K562 (cell line): ENCODE measurements at regions not wholly inside any gene's neighbourhood (a gene's known extent, or its start where the extent isn't known, plus 50 kb on each side); places are given as distances from the start of the nearest gene placed in this dataset.

Experiments used
- ATAC-seq: fragments of 200-7000 bp; cut with Tn5 transposase; 3 replicates; pipeline ENCODE4 v1.9.1; 2020; ENCODE audit warnings: moderate library complexity
- BruUV-seq: library from RNA; stranded (reverse); fragments of 400-500 nt; replicated peaks from 2 replicates; lab custom pipeline; 2021; lab: Mats Ljungman, UMichigan
- CTCF ChIA-PET: fragments of 300-600 bp; formaldehyde crosslinking; extraction: SDS; loops from one replicate; lab custom pipeline; 2021; ENCODE audit warnings: low intra/inter-chr PET ratio; lab: Yijun Ruan, JAX
- POLR2A ChIA-PET: fragments of 300-600, 350-650 bp; sonication (Branson Sonifier 250); formaldehyde crosslinking; extraction: SDS; loops from one replicate; lab custom pipeline; 2021; ENCODE audit warnings: antibody characterized with exemption, inconsistent platforms; lab: Yijun Ruan, JAX
- DNase-seq, 4 experiments: peaks; one replicate each; pipeline versions ENCODE4 v3.0.0 to v3.0.0-alpha.2; 2011 to 2018; ENCODE audit warnings: low spot score in 3 of 4, mixed read lengths in 3 of 4; ENCODE audit errors: extremely low read depth in 1 of 4
- FAIRE-seq: peaks from 2 replicates; lab custom pipeline; 2011; peaks lifted over from hg19 to GRCh38; lab: Jason Lieb, UNC
- H2AFZ ChIP-seq: 2 replicates; pipeline ENCODE4 v1.6.0; 2011; ENCODE audit warnings: low read depth, low read length, control low read depth, inconsistent platforms
- H3K27ac ChIP-seq: fragments of 200-600 bp; 3 replicates; pipeline ENCODE4 v1.8.0; 2011; ENCODE audit warnings: low read depth, mild to moderate bottlenecking, control low read depth, inconsistent platforms, low read length, moderate library complexity, mixed read lengths; ENCODE audit errors: extremely low read depth
- H3K27me3 ChIP-seq, 2 experiments: fragments of 300-600 bp in 1 of 2; 2 replicates in 1 of 2; 3 replicates in 1 of 2; pipeline versions ENCODE4 v1.6.0 to v1.8.0; 2011; ENCODE audit warnings: inconsistent platforms in 2 of 2, low read length in 2 of 2, mild to moderate bottlenecking in 1 of 2, mixed read lengths in 1 of 2, moderate library complexity in 1 of 2; ENCODE audit not compliant: control insufficient read depth in 2 of 2, insufficient read depth in 2 of 2
- H3K36me3 ChIP-seq: fragments of 300-600 bp; 3 replicates; pipeline ENCODE4 v1.8.0; 2011; ENCODE audit warnings: mild to moderate bottlenecking, low read length, inconsistent platforms; ENCODE audit not compliant: control insufficient read depth, insufficient read depth
- H3K4me1 ChIP-seq, 2 experiments: fragments of 200-600 bp in 1 of 2; replicated peaks in 1 of 2; 2 replicates in 1 of 2; 3 replicates in 1 of 2; pipeline versions ENCODE4 v1.5.1 to v1.8.0; 2011; ENCODE audit warnings: inconsistent platforms in 2 of 2, low read length in 2 of 2, mild to moderate bottlenecking in 1 of 2, mixed read lengths in 1 of 2, moderate library complexity in 1 of 2; ENCODE audit not compliant: control insufficient read depth in 2 of 2, insufficient read depth in 2 of 2
- H3K4me2 ChIP-seq: 2 replicates; pipeline ENCODE4 v1.6.1; 2011; ENCODE audit warnings: low read length, control low read depth, inconsistent platforms, mixed read lengths; ENCODE audit not compliant: insufficient read depth
- H3K4me3 ChIP-seq: fragments of 200-600 bp; sonication (generic), shearing (Covaris generic); 2 replicates; pipeline ENCODE4 v1.5.1; 2016; ENCODE audit warnings: control low read depth, inconsistent platforms
- H3K79me2 ChIP-seq: fragments of 200-600 bp; 3 replicates; pipeline ENCODE4 v1.8.0; 2011; ENCODE audit warnings: low read length, inconsistent platforms; ENCODE audit not compliant: control insufficient read depth, insufficient read depth
- H3K9ac ChIP-seq, 2 experiments: 2 replicates each; pipeline versions ENCODE4 v1.6.0 to v1.6.1; 2011; ENCODE audit warnings: low read depth in 2 of 2, low read length in 2 of 2, control low read depth in 1 of 2, inconsistent platforms in 1 of 2, mild to moderate bottlenecking in 1 of 2, mixed read lengths in 1 of 2; ENCODE audit not compliant: insufficient read depth in 1 of 2
- H3K9me1 ChIP-seq: one replicate; pipeline ENCODE4 v1.6.0; 2011; ENCODE audit warnings: inconsistent platforms, mild to moderate bottlenecking, low read length, moderate library complexity; ENCODE audit not compliant: control insufficient read depth, insufficient read depth
- H3K9me3 ChIP-seq: replicated peaks from 2 replicates; pipeline ENCODE4 v1.5.1; 2011; ENCODE audit warnings: low read depth, low read length, inconsistent platforms; ENCODE audit not compliant: control insufficient read depth, insufficient read depth
- H4K20me1 ChIP-seq: replicated peaks from 2 replicates; pipeline ENCODE4 v1.6.1; 2011; ENCODE audit warnings: low read length, inconsistent platforms, mixed read lengths; ENCODE audit not compliant: control insufficient read depth, insufficient read depth
- FOS ChIP-seq: IDR thresholded peaks from 3 replicates; pipeline ENCODE4 v1.6.1; 2011; ENCODE audit not compliant: insufficient read length; ENCODE audit errors: extremely low read depth
- FOXA1 ChIP-seq: fragments of 450-650 bp; IDR thresholded peaks from 2 replicates; pipeline ENCODE4 v1.6.1; 2016; ENCODE audit warnings: mild to moderate bottlenecking, borderline replicate concordance
- RBM39 ChIP-seq: fragments of 200-400 bp; formaldehyde crosslinking; optimal IDR thresholded peaks from 2 replicates; pipeline ENCODE3; 2018; ENCODE audit warnings: low read depth, low read length
- TOE1 ChIP-seq, 2 experiments: fragments of 450-650 bp in 1 of 2; sonication (generic) in 1 of 2; formaldehyde crosslinking in 1 of 2; IDR thresholded peaks; 2 replicates each; pipeline versions ENCODE4 v1.7.1 to v1.8.0; 2016 to 2022; ENCODE audit warnings: borderline replicate concordance in 2 of 2, mild to moderate bottlenecking in 2 of 2, antibody characterized with exemption in 1 of 2, inconsistent platforms in 1 of 2, low read depth in 1 of 2, missing genetic modification reagents in 1 of 2, moderate library complexity in 1 of 2
- YBX1 ChIP-seq: fragments of 450-650 bp; IDR thresholded peaks from 2 replicates; pipeline ENCODE4 v1.7.1; 2016; ENCODE audit warnings: mild to moderate bottlenecking
- WGBS: fragments of 100-300 bp; shearing (Covaris generic); methylation state at CpG from one replicate; pipeline ENCODE4 v1.1.6; 2016; ENCODE audit warnings: low coverage, mixed read lengths; ENCODE audit not compliant: insufficient coverage; ENCODE audit errors: missing lambda C conversion rate; 5-methylcytosine and 5-hydroxymethylcytosine counted together
- in situ Hi-C: fragments of 300-500 bp; cut with MboI; formaldehyde crosslinking; loops from 4 replicates; pipeline ENCODE4 v1.15.0; 2018; ENCODE audit warnings: inconsistent platforms, mixed read lengths
- intact Hi-C: fragments of 100-400 bp; cut with micrococcal nuclease; formaldehyde crosslinking; loops from 2 replicates; pipeline ENCODE4 v1.14.2; 2022

GRCh38 chr14:84806622-84807021 is 723.3 kb upstream of the FLRT2 start (continued):
- no peak for TF ChIP-seq FOS
- TF ChIP-seq TOE1 (IDR thresholded peaks at IDR 0.05; ENCODE audit: borderline replicate concordance) = no peak
- TF ChIP-seq TOE1 (CRISPR knock-in tag; IDR thresholded peaks at IDR 0.05; ENCODE audit: borderline replicate concordance, low read depth) = no peak
- no peak for TF ChIP-seq YBX1

- in situ Hi-C loops = no loop called here
- 0% methylated on average over 3 of the region's 3 CpGs for WGBS
- FAIRE-seq = no peak
Observed at GRCh38 chr14:84807673-84808072, 722.3 kb upstream of the FLRT2 start.

GRCh38 chr14:84809158-84809557 is 720.8 kb upstream of the FLRT2 start:
- H3K4me1 ChIP-seq = no peaks in the 10 kb centered on the region
- intact Hi-C loops (no loop called here), in situ Hi-C loops (no loop called here)
- 3% methylated on average over 2 of the region's 2 CpGs for WGBS
- DNase-seq (no peak), ATAC-seq (no peak), FAIRE-seq (no peak)
- no peak overlapping the region for H3K4me2 ChIP-seq
- no peaks in the 10 kb centered on the region for H3K9me3 ChIP-seq
- no peak overlapping the region for H3K9ac ChIP-seq
- POLR2A ChIA-PET = no interaction called here
- no peak overlapping the region for H2AFZ ChIP-seq
- H3K4me3 ChIP-seq = no peak overlapping the region
- H3K27ac ChIP-seq = no peak overlapping the region
- no peaks in the 10 kb centered on the region for H4K20me1 ChIP-seq
- no peak for TF ChIP-seq RBM39
- no peaks in the 10 kb centered on the region for H3K79me2 ChIP-seq
- no peaks in the 10 kb centered on the region for H3K9me1 ChIP-seq
- CTCF ChIA-PET = no interaction called here
- BruUV-seq = no TSS peak
- H3K27me3 ChIP-seq = no peaks in the 10 kb centered on the region
- H3K36me3 ChIP-seq = no peaks in the 10 kb centered on the region

More at GRCh38 chr14:84807673-84808072, 722.3 kb upstream of the FLRT2 start:
- Histone ChIP-seq H3K9me1 (no peaks in the 10 kb centered on the region), H4K20me1 (no peaks in the 10 kb centered on the region), H3K36me3 (no peaks in the 10 kb centered on the region), H3K4me2 (no peak overlapping the region), H3K4me1 (no peaks in the 10 kb centered on the region), H3K27me3 (no peaks in the 10 kb centered on the region), H3K4me3 (no peak overlapping the region), H3K27ac (no peak overlapping the region), H2AFZ (no peak overlapping the region), H3K9ac (no peak overlapping the region), H3K79me2 (no peaks in the 10 kb centered on the region), H3K9me3 (no peaks in the 10 kb centered on the region)
- intact Hi-C loops = no loop called here
- POLR2A ChIA-PET = no interaction called here
- TF ChIP-seq FOXA1 = no peak
- no TSS peak for BruUV-seq
- DNase-seq (no peak), ATAC-seq (no peak)
- CTCF ChIA-PET = no interaction called here
